GM20000 (cell line): ENCODE measurements at regions not wholly inside any gene's neighbourhood (a gene's known extent, or its start where the extent isn't known, plus 50 kb on each side); places are given as distances from the start of the nearest gene placed in this dataset.

Experiments
- DNase-seq: peaks from one replicate; pipeline ENCODE4 v3.0.0; 2012; ENCODE audit warnings: low spot score
- TF ChIP-seq, protein P1 (sequence below): IDR thresholded peaks from 2 replicates; pipeline ENCODE4 v1.5.1; 2012; ENCODE audit warnings: mild to moderate bottlenecking, control low read depth; ENCODE audit errors: extremely low read depth, missing control alignments

DNA sequence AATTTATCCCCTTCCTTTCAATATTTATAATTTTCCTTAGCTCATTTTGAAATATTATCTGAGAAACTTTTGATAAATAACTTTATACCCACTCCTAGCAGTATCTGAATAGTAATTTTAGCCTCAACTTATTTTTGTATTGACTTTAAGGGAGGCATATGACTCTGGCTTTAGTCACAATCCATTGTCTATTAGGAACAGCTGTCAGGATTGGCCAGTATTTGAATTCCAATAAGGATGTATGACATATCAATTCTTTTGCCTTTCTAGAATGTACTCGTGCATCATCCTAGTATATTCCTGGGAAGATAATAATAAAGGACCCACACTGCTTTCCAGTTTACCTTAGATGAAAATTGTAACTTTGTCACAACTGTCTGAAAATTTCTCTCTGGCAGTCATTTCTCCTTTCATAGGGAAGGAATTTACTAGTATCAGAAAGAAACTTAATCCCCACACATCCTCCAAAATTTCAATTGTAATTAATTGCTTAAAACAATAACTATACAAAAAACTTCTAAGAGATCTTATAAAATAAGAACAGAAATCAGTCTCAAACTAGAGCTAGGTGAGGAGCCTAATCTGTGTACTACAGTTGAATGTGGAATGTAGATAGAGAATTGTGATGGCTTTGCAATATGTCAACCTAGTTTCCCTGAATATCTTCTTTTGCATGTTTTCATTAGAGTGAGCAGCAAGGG lies 121.0 kb upstream of the EPHA5 start:
- no peak for DNase-seq
- TF ChIP-seq, protein P1, sequence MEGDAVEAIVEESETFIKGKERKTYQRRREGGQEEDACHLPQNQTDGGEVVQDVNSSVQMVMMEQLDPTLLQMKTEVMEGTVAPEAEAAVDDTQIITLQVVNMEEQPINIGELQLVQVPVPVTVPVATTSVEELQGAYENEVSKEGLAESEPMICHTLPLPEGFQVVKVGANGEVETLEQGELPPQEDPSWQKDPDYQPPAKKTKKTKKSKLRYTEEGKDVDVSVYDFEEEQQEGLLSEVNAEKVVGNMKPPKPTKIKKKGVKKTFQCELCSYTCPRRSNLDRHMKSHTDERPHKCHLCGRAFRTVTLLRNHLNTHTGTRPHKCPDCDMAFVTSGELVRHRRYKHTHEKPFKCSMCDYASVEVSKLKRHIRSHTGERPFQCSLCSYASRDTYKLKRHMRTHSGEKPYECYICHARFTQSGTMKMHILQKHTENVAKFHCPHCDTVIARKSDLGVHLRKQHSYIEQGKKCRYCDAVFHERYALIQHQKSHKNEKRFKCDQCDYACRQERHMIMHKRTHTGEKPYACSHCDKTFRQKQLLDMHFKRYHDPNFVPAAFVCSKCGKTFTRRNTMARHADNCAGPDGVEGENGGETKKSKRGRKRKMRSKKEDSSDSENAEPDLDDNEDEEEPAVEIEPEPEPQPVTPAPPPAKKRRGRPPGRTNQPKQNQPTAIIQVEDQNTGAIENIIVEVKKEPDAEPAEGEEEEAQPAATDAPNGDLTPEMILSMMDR = no peak

DNA sequence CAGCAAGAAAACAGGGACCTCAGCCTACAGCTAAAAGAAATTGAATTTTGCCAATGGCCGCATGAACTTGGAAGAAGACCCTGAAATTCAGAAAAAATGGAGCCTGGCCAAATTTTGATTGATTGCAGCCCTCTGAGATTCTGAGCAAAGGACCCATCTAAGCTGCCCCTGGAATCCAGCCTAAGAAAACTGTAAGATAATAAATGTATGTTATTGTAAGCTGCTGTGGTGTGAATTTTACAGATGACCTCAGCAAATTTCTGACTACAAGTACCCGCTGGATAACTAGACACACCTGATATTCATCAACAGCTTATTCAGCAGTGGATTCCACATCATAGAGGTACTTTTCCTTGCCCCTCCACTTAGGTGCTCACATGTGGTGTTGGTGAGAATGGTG lies 119.5 kb upstream of the EPHA5 start:
- no peak for DNase-seq
- TF ChIP-seq, protein P1 = no peak

DNA sequence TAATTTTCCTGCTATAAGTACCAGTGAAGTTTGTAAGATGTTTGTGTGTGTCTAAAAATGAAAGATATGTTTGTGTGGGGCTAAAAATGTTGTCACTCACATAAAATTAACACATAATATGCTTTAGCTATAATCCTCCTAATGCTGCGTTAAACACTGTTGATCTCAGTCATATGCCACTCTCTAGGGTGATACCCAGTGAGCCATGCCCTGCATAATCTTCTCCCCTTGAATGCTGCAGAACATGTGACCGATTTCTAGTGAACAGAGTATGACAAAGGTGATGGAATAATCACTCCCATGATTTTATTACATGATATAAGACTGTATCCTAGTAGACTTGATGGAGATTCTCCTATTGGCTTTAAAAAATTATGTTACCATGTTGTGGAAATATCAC lies 119.1 kb upstream of the EPHA5 start:
- TF ChIP-seq, protein P1 = no peak
- no peak for DNase-seq

DNA sequence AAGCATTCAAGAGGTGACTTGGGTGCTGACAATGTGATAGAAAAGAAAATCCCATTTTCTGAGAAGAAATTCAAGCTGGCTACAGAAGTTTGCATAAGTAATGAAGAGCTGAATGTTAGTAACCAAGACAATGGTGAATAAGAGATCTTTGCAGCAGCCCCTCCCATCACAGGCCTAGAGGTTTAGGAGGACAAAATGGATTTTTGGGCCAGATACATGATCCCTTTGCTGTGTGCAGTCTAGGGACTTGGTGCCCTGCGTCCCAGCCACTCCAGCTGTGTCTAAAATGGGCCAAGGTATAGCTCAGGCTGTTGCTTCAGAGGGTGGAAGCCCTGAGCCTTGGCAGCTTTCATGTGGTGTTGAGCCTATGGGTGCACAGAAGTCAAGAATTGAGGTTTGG lies 107.0 kb upstream of the EPHA5 start:
- TF ChIP-seq, protein P1 = no peak
- no peak for DNase-seq

DNA sequence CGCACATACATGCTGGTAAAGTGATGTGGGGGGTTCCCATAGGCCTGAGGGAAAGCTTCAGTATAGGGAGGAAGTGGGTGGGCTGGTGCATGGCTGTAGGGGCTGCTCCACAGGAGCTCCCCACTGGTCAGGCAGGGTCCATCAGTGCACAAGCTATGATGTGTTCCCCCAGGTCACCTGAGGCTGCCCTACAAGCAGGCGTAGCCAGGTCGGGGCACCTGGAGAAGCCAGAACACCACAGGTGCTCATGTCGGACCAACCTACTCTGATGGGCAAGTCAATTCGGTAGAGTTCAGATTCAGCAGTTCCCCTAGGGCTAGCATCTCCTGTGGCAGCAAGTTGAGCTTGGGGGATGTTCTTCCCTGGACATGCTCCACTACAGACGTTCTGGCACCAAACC lies 103.3 kb upstream of the EPHA5 start:
- TF ChIP-seq, protein P1 = no peak
- no peak for DNase-seq

DNA sequence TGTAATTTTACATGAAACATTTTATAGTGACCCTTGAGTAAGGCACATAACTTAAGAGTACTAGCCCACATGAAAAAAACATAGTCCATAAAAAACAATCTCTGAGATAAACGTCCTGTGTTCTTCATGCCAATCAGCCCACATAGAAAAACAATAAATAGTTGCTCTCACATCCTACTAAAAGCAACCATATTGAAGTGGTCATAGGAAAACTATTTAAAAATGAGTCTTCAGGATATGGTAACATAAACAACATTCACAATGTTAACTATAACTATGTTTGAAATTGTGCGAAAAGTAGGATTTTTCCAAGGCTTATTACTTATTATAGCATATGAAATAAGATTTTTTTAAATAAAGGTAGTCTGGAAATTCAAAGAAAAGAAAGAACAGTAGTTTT lies 77.1 kb upstream of the EPHA5 start:
- no peak for DNase-seq
- TF ChIP-seq, protein P1 = no peak

DNA sequence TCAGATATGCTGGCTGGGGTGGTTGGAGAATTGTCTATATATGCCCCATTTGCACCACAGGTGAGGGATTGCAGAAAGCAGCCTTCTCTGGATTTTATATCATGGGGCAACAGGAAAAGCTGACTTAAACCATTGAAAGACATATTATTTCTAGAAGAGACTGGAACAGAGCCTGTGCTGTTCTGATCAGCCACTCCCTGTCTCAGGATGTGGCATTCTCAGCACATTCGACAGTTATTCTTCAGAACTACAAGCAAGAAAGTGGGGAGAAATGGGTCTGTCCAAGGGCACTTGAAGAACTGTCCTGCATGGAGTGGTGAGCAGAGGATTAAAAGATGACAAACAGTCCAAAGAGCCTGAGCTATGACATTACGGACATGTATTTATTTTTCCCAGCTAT lies 67.8 kb upstream of the EPHA5 start:
- no peak for DNase-seq
- TF ChIP-seq, protein P1 = no peak
